ENCODE measurements at regions not wholly inside any gene's neighbourhood (a gene's known extent, or its start where the extent isn't known, plus 50 kb on each side); places are given as distances from the start of the nearest gene placed in this dataset.

- no peaks in the 10 kb centered on the region for H3K36me3 Mint-ChIP-seq
- ATAC-seq (no peak), DNase-seq (ENCODE audit: low spot score in 2 of 2) (no peak)
- H3K27ac Mint-ChIP-seq, result no peak overlapping the region
- H3K9me3 Mint-ChIP-seq, result peaks cover 6 to 10% of the 10 kb centered on the region in 2 donors
These were observed 933.4 kb upstream of the GHITM start for GRCh38 chr10:83205861-83206260.

DNA sequence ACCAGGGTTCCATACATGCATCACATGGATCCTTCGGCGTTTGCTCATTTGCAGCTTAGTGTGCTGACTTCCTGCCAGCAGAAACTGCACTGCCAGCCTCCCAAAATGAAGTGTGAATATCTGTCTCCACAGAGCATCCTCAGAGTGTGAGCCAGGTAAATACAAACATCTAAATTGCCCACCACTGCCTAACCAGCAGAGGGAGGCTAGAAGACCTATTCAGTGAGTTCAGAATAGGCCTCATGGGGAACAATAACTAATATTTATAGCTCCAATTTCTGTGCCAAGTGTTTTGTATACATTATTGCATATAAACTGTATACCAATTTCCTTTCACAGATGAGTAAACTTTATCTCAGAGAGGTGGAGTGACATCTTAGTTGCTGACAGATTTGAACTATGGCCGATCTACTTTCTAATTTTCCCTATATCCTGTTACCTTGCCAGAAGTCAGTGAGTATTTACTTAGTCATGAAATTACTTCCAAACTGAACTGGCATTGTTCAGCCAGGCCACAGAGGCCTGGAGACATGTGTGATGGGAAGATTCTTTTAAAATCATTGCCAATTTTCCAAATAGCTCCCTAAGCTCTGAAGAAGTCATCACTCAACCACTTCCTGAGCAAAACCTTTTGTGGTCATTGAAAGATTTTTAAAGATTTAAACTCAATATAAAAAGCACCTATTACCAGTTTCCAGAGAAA lies 926.5 kb upstream of the GHITM start:
- DNase-seq (ENCODE audit: low spot score in 2 of 2), result no peak
- ATAC-seq, result no peak
- Mint-ChIP-seq H3K36me3 (no peaks in the 10 kb centered on the region), H3K27ac (no peak overlapping the region), H3K9me3 (peaks cover 13 to 20% of the 10 kb centered on the region in 2 donors)

GRCh38 chr10:83214136-83214535 lies 925.2 kb upstream of the GHITM start:
- ATAC-seq (no peak), DNase-seq (ENCODE audit: low spot score in 2 of 2) (no peak)
- Mint-ChIP-seq H3K9me3 (peaks cover 13 to 20% of the 10 kb centered on the region in 2 donors), H3K27ac (no peak overlapping the region), H3K36me3 (no peaks in the 10 kb centered on the region)

GRCh38 chr10:83218205-83218604 lies 921.1 kb upstream of the GHITM start:
- no peak for DNase-seq (ENCODE audit: low spot score in 2 of 2)
- no peak for ATAC-seq
- no peak overlapping the region for H3K27ac Mint-ChIP-seq
- H3K36me3 Mint-ChIP-seq, result no peaks in the 10 kb centered on the region
- H3K9me3 Mint-ChIP-seq, result peaks cover 16 to 17% of the 10 kb centered on the region in 2 donors

DNA sequence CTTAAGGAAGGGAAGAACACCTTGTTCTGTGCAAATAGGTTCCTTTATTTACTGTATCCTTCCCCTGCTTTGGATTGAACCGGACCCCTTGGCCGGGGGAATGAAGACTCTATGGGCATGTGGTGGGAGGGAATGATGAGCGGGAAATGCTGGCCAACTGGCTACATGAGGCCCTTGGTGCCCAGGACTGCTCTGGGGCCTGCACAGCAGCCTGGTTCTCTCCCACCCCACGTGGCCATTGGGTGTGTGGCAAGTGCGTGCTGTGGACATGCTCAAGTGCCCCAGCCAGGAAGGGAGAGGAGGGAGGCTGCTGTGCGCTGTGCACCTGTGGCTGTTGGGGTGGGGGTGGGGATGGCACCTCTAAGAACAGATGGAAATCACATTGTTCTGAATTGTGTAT lies 917.0 kb upstream of the GHITM start:
- no peak for DNase-seq (ENCODE audit: low spot score in 2 of 2)
- no peaks in the 10 kb centered on the region for H3K36me3 Mint-ChIP-seq
- H3K27ac Mint-ChIP-seq, result no peak overlapping the region
- H3K9me3 Mint-ChIP-seq, result peaks cover 0 to 5% of the 10 kb centered on the region in 2 donors
- ATAC-seq, result no peak

GRCh38 chr10:83222832-83223742 lies 916.2 kb upstream of the GHITM start:
- Mint-ChIP-seq H3K27ac (no peak overlapping the region), H3K36me3 (no peaks in the 10 kb centered on the region), H3K9me3 (peaks cover 0 to 5% of the 10 kb centered on the region in 2 donors)
- ATAC-seq (no peak), DNase-seq (ENCODE audit: low spot score in 2 of 2) (no peak)

GRCh38 chr10:83225781-83226180 lies 913.5 kb upstream of the GHITM start:
- no peaks in the 10 kb centered on the region for H3K36me3 Mint-ChIP-seq
- peaks cover 2 to 5% of the 10 kb centered on the region in 2 donors for H3K9me3 Mint-ChIP-seq
- DNase-seq (ENCODE audit: low spot score in 2 of 2) (no peak), ATAC-seq (no peak)
- H3K27ac Mint-ChIP-seq, result no peak overlapping the region

DNA sequence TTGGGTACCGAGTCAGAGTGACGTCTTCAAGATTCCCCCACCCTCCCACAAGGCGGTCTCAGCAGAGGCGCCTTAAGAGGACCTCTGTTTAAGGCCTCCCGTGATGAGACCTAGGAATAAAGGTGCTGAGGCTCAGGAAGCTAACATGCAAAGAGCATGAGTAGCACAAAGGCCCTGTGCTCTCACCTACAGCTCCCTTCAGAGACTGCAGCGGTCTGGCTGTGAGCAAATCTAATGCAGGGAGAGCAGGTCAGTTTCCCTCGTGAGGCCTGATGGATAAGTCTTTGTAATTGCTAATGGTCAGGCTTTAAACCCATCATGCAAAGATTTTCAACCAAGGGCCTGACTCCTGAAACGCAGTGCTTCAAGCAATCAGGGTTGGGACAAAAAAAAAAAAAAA lies 909.3 kb upstream of the GHITM start:
- DNase-seq (ENCODE audit: low spot score in 2 of 2), result no peak
- H3K27ac Mint-ChIP-seq, result no peak overlapping the region
- ATAC-seq, result no peak
- no peaks in the 10 kb centered on the region for H3K36me3 Mint-ChIP-seq
- peaks cover 0 to 9% of the 10 kb centered on the region in 2 donors for H3K9me3 Mint-ChIP-seq

GRCh38 chr10:83233691-83234090 lies 905.6 kb upstream of the GHITM start:
- Mint-ChIP-seq H3K36me3 (no peaks in the 10 kb centered on the region), H3K9me3 (peaks cover 6 to 8% of the 10 kb centered on the region in 2 donors), H3K27ac (no peak overlapping the region)
- DNase-seq (ENCODE audit: low spot score in 2 of 2), result no peak
- no peak for ATAC-seq

- no peak overlapping the region for H3K27ac Mint-ChIP-seq
- DNase-seq (ENCODE audit: low spot score in 2 of 2) (no peak), ATAC-seq (no peak)
- H3K9me3 Mint-ChIP-seq, result peaks cover 12 to 14% of the 10 kb centered on the region in 2 donors
- H3K36me3 Mint-ChIP-seq, result peaks cover 0 to 6% of the 10 kb centered on the region in 2 donors
These were observed 891.1 kb upstream of the GHITM start for GRCh38 chr10:83248106-83248631.

DNA sequence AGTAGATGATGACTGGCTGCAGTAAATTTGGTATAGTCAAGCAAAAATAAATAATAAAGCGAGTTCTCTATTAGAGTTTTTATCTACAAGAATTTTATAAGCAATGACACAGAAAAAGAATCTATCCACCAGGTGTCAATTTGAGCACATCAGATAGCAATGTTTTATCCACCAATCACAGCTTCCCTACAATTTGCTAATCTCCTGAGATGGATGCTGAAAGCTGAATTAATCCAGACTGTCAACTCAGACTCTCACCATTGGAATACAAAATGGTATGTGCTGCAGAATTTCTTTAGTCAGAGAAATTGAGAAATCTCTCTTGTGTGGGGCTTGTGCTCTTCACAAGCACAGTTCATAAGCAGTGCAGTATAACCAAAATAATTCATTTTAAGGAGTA lies 888.9 kb upstream of the GHITM start:
- Mint-ChIP-seq H3K36me3 (peaks cover 0 to 4% of the 10 kb centered on the region in 2 donors), H3K27ac (no peak overlapping the region), H3K9me3 (peaks cover 18 to 25% of the 10 kb centered on the region in 2 donors)
- ATAC-seq, result no peak
- no peak for DNase-seq (ENCODE audit: low spot score in 2 of 2)

DNA sequence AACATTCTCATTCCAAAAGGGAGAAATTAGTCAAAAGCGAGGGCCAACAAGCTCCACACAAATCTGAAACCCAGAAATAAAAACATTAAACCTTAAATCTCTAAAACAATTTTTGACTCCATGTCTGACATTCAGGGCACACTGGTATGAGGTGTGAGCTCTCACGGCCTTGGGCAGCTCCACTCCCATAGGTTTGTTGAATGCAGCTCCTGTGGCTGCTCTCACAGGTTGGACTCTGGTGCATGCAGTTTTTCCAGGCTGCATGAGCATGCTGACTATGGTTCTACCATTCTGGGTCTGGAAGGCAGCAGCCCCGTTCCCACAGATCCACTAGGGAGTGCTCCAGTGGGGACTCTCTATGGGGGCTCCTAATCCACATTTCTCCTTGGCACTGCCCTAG lies 887.1 kb upstream of the GHITM start:
- Mint-ChIP-seq H3K36me3 (peaks cover 0 to 4% of the 10 kb centered on the region in 2 donors), H3K27ac (no peak overlapping the region), H3K9me3 (peaks cover 18 to 25% of the 10 kb centered on the region in 2 donors)
- DNase-seq (ENCODE audit: low spot score in 2 of 2) (no peak), ATAC-seq (no peak)

DNA sequence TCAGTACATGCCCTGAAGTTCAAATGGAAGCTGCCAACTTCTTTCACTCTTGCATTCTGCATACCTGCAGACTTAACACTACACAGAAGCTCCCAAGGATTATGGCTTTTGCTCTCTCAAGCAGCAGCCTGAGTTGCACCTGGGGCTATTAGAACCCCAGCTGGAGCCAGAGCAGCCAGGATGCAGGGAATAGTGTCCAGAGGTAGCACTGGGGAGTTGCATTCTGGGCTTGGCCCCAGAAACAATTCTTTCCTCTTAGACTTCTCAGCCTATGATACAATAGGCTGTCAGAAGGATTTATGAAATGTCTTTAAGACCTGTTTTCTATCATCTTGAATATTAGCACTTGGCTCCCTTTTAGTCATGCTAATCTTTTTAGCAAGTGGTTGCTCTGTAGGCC lies 886.7 kb upstream of the GHITM start:
- DNase-seq (ENCODE audit: low spot score in 2 of 2) (no peak), ATAC-seq (no peak)
- H3K36me3 Mint-ChIP-seq, result peaks cover 0 to 4% of the 10 kb centered on the region in 2 donors

GRCh38 chr10:83253011-83253671 lies 886.2 kb upstream of the GHITM start:
- ATAC-seq (no peak), DNase-seq (ENCODE audit: low spot score in 2 of 2) (no peak)
- Mint-ChIP-seq H3K27ac (no peak overlapping the region), H3K36me3 (peaks cover 0 to 4% of the 10 kb centered on the region in 2 donors), H3K9me3 (peaks cover 18 to 25% of the 10 kb centered on the region in 2 donors)

More for the DNA sequence above, 886.7 kb upstream of the GHITM start:
- H3K27ac Mint-ChIP-seq, result no peak overlapping the region
- H3K9me3 Mint-ChIP-seq, result peaks cover 18 to 25% of the 10 kb centered on the region in 2 donors

DNA sequence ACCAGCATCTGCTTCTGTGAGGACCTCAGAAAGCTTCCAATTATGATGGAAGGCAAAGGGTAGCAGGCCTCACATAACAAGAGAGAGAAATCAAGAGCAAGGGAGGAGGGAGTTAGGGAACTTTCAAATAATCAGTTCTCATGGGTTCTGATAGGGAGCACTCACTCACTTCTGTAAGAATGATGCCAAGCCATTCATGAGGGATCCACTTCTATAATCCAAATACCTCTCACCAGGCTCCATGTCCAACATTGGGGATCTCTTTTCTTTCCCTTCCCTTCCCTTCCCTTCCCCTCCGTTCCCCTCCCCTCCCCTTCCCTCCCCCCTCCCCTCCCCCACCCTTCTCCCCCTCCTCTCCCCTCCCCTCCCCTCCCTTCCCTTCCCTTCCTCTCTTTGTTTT lies 884.6 kb upstream of the GHITM start:
- H3K9me3 Mint-ChIP-seq, result peaks cover 18 to 21% of the 10 kb centered on the region in 2 donors
- no peak overlapping the region for H3K27ac Mint-ChIP-seq
- DNase-seq (ENCODE audit: low spot score in 2 of 2) (no peak), ATAC-seq (no peak)
- H3K36me3 Mint-ChIP-seq, result peaks cover 0 to 4% of the 10 kb centered on the region in 2 donors

GRCh38 chr10:83262434-83262833 lies 876.9 kb upstream of the GHITM start:
- DNase-seq (ENCODE audit: low spot score in 2 of 2), result no peak
- ATAC-seq, result no peak
- H3K9me3 Mint-ChIP-seq, result peaks cover 8 to 11% of the 10 kb centered on the region in 2 donors
- H3K27ac Mint-ChIP-seq, result no peak overlapping the region
- H3K36me3 Mint-ChIP-seq, result no peaks in the 10 kb centered on the region

All from activated naive CD4-positive, alpha-beta T cell treated with anti-CD3 and anti-CD28 coated beads, Interleukin-2, amount 50 U/mL, for 72 hours (primary cell).